ENCODE measurements at regions not wholly inside any gene's neighbourhood (a gene's known extent, or its start where the extent isn't known, plus 50 kb on each side); places are given as distances from the start of the nearest gene placed in this dataset.
"Not testable (repeated sequence)": the region's sequence is repeated elsewhere in the genome, so short reads cannot be mapped to it uniquely, and the experiment has no call there.

DNA sequence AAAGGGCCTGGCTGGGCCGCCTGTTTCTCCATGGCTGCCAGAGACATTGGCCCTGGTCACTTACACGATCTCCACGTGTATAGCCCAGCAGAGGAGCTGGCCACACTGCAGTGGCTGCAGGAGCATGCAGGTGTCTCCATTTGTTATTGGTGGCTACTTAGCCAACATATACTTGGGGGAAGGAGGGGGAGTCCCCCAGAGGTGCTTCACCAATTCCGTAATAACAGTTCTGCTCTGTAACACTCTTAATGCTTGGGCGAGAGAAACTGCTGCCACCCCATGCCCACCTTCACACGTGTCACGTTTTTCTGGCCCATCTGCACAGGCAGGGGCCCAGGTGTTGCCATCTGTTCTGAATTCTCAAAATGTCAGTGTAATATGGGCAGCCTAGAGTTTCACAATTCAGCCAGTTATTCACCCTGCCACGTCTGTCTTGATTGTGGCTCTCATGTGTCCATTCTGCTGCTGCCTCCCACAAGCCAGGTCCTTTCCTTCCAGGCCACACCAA lies 353.5 kb downstream of the BCL2L11 start:
- not testable (repeated sequence) for H3K4me3 ChIP-seq (replicated peaks; ENCODE audit: insufficient read depth, low read length); DNase-seq (ENCODE audit: low read depth in 1 of 2, low spot score in 1 of 2); H3K27ac ChIP-seq (replicated peaks); H3K27me3 ChIP-seq (ENCODE audit: insufficient read depth, poor library complexity, severe bottlenecking)

DNA sequence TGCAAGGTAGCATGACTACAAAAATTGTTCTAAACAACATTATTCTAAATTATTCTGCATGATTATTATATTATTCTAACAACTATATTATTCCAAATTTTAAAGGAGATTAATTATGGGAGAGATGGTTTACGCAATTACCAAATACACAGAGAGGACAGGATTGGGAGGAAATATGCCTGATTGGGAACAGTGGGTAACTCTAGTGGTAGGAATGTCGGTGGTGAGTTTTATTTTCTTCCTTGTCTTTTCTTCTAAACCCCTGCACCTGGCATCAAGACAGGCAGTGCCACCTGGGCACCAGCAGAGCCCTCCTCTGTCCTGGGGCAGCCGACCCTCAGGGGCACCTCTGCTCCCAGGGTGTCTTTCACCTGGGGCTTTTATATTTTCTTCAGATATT lies 357.6 kb downstream of the BCL2L11 start:
- peak overlapping the region; percentile 87 for H3K27ac ChIP-seq (replicated peaks)
- not testable (repeated sequence) for DNase-seq (ENCODE audit: low read depth in 1 of 2, low spot score in 1 of 2); H3K4me3 ChIP-seq (replicated peaks; ENCODE audit: insufficient read depth, low read length); H3K27me3 ChIP-seq (ENCODE audit: insufficient read depth, poor library complexity, severe bottlenecking)

DNA sequence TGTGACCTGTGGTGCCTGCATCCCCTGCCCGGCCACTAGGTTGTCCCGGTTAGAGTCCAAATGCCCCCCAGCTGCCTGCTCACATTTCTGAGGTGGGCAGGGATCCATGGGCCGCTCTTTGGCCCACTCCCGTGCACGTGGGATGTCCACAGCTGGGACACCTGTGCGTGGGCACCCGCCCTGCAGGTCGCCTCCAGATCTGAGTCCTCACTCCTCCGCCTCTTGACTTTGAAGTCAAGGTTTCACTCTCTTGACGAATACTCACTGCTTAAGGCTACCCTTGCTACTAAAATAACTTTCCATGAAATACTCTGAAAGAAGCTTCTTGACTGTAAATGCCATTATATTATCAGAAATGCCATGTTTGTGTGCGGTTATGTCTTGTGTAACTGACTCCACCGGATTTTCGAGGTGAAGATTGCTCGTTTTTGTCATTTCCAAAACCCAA lies 358.2 kb downstream of the BCL2L11 start:
- peak overlapping the region; percentile 87 for H3K27ac ChIP-seq (replicated peaks)
- H3K4me3 ChIP-seq (replicated peaks; ENCODE audit: insufficient read depth, low read length); H3K27me3 ChIP-seq (ENCODE audit: insufficient read depth, poor library complexity, severe bottlenecking): not testable (repeated sequence)
- DNase-seq (ENCODE audit: low read depth in 1 of 2, low spot score in 1 of 2), result peak in 1 of 2 experiments; percentile 74

- H3K27me3 ChIP-seq (ENCODE audit: insufficient read depth, poor library complexity, severe bottlenecking); DNase-seq (ENCODE audit: low read depth in 1 of 2, low spot score in 1 of 2); H3K4me3 ChIP-seq (replicated peaks; ENCODE audit: insufficient read depth, low read length): not testable (repeated sequence)
- H3K27ac ChIP-seq (replicated peaks), result peak overlapping the region; percentile 84
Measured at GRCh38 chr2:111480016-111480625, 359.4 kb downstream of the BCL2L11 start.

DNA sequence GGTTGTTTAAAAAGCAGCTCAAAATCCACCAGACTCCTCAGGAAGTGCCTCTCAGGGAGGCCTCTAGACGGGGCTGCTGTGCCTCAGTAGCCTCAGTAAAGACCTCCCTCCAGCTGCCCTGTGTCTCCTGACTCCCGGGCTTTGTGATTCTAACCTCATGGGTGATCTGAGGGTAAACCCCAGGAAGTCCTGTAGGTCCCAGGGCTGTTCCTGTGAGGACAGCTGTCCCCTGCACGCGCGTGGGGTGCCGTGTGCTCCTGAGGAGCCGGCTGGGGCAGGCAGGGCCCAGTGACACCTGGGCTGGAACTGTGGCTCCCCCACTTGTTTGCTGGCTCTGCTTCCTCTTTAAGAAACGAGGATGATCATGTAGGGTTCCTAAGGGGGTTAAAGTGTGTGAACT lies 359.9 kb downstream of the BCL2L11 start:
- peak overlapping the region; percentile 72 for H3K27ac ChIP-seq (replicated peaks)

DNA sequence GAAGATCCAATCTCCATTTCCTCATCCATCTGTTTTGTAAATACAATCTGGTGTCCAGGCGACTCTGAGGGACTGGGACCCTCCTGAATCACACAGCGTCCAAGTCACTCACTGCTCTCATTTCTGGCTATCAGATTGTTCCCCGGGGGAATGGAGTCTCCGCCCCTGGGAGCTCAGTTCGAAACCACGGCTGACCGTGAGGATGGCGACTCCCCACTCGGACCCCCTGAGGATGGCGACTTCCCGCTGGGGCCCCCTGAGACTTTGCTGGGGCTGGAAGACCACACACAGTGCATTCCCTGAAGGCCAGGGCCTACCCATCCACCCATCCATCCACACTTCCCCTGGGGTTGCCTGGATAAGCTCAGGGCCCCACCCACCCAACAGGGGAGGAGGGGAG lies 360.5 kb downstream of the BCL2L11 start:
- not testable (repeated sequence) for DNase-seq (ENCODE audit: low read depth in 1 of 2, low spot score in 1 of 2); H3K27me3 ChIP-seq (ENCODE audit: insufficient read depth, poor library complexity, severe bottlenecking); H3K4me3 ChIP-seq (replicated peaks; ENCODE audit: insufficient read depth, low read length)
- H3K27ac ChIP-seq (replicated peaks), result 0 out of 2 replicates have a peak overlapping the region, but pooled peaks have one; percentile 7

More for the DNA sequence above, 359.9 kb downstream of the BCL2L11 start:
- TF ChIP-seq POLR2AphosphoS5 (IDR thresholded peaks at IDR 0.05; ENCODE audit: low read depth), result peak; percentile 64
- not testable (repeated sequence) for H3K27me3 ChIP-seq (ENCODE audit: insufficient read depth, poor library complexity, severe bottlenecking); H3K4me3 ChIP-seq (replicated peaks; ENCODE audit: insufficient read depth, low read length)
- DNase-seq (ENCODE audit: low read depth in 1 of 2, low spot score in 1 of 2), result peak; percentile 28 to 39

DNA sequence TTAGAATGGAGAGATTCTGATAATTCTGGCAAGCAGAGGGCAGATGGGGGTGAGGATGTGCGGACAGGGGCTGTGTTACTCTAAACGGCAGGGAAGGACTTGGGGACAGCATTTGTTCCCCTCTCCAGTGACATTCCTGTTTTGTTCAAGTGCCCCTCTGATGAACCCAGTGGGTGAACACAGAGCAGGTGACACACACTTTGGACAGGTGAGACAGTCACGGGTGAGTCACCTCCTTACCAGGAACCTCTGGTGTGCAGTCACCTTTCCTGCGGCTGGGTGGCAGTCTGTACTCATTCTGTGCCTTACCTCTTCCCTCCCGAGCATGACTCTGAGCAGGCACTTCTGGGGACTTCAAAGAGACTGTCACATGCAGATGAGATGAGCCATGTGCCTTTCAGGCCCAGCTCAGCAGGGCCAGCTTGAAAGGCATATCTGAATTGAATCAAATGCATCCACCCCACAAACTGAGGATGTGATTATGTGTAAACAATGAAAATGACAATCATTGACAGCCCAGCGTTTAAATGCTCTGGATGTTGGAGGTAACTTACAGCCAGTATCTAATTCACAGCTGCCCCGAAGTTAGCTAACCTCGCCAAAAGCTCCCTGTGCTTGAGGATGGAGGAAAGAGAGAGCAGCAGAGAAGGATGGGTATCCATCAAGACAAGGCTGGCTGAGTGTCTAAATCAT lies 362.4 kb downstream of the BCL2L11 start:
- not testable (repeated sequence) for H3K27ac ChIP-seq (replicated peaks); DNase-seq (ENCODE audit: low read depth in 1 of 2, low spot score in 1 of 2); H3K4me3 ChIP-seq (replicated peaks; ENCODE audit: insufficient read depth, low read length); H3K27me3 ChIP-seq (ENCODE audit: insufficient read depth, poor library complexity, severe bottlenecking)

GRCh38 chr2:111484097-111484496 lies 363.4 kb downstream of the BCL2L11 start:
- not testable (repeated sequence) for H3K27me3 ChIP-seq (ENCODE audit: insufficient read depth, poor library complexity, severe bottlenecking); H3K4me3 ChIP-seq (replicated peaks; ENCODE audit: insufficient read depth, low read length); H3K27ac ChIP-seq (replicated peaks); DNase-seq (ENCODE audit: low read depth in 1 of 2, low spot score in 1 of 2)

DNA sequence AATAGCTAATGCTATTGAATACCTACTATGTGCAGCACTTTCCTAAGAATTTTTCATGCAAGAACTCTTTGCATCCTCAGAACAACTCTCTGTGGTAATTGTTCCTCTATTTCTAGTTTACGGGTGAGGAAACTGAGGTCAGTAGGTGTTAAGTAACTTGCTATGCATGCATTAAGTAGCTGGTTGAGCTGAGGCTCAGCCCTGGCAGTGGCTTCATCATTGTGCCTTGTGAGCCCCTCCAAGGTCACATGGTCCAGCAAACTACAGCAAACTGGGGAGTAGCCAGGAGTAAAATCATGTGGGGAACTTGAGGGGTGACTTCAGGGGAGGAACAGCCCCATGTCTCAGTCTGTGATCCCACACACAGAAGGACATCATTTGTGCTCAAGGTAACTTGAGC lies 365.2 kb downstream of the BCL2L11 start:
- DNase-seq (ENCODE audit: low read depth in 1 of 2, low spot score in 1 of 2), result peak; percentile 32 to 77
- not testable (repeated sequence) for H3K27ac ChIP-seq (replicated peaks); H3K4me3 ChIP-seq (replicated peaks; ENCODE audit: insufficient read depth, low read length); H3K27me3 ChIP-seq (ENCODE audit: insufficient read depth, poor library complexity, severe bottlenecking)

GRCh38 chr2:111488451-111488850 lies 367.7 kb downstream of the BCL2L11 start:
- not testable (repeated sequence) for DNase-seq (ENCODE audit: low read depth in 1 of 2, low spot score in 1 of 2); H3K27me3 ChIP-seq (ENCODE audit: insufficient read depth, poor library complexity, severe bottlenecking); H3K27ac ChIP-seq (replicated peaks); H3K4me3 ChIP-seq (replicated peaks; ENCODE audit: insufficient read depth, low read length)

GRCh38 chr2:111489460-111489859 lies 368.7 kb downstream of the BCL2L11 start:
- H3K27me3 ChIP-seq (ENCODE audit: insufficient read depth, poor library complexity, severe bottlenecking); H3K27ac ChIP-seq (replicated peaks); DNase-seq (ENCODE audit: low read depth in 1 of 2, low spot score in 1 of 2); H3K4me3 ChIP-seq (replicated peaks; ENCODE audit: insufficient read depth, low read length): not testable (repeated sequence)

DNA sequence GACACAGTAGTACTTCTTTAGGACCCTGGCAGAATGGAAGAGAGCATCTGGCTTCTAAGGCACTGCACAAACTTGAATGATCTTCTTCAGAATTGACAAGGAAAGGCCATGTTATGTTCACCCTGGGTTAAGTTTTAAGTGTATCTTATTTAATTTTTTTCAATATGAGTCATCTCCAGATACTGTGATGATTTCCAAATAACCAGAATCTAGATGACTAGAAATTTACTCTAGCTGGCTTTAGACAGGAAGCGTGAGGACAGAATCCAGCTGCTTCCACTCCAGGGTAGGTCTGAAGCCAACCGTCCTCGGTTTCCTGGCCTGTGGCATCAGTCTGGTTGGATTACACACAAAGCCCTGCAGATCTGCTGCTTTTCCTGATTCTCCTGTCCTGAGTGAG lies 370.5 kb downstream of the BCL2L11 start:
- H3K4me3 ChIP-seq (replicated peaks; ENCODE audit: insufficient read depth, low read length); H3K27me3 ChIP-seq (ENCODE audit: insufficient read depth, poor library complexity, severe bottlenecking); DNase-seq (ENCODE audit: low read depth in 1 of 2, low spot score in 1 of 2); H3K27ac ChIP-seq (replicated peaks): not testable (repeated sequence)

DNA sequence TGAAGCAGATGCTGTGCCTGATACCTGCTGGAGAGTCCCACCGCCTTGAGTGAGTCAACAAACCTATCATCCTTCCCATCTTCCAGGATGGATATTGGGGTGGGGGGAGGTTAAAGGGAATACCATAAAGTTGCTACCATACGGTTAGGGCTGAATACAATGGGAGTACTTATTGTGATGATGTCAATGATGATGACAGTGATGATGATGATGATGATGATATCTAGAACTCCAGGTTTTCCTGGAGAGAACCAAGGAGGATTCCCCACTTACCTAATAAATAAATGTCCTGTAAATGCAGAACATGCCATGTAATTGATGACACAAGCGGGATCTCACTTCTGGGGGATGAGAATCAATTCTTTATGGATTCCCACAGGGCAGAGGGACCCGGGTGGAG lies 370.9 kb downstream of the BCL2L11 start:
- not testable (repeated sequence) for H3K4me3 ChIP-seq (replicated peaks; ENCODE audit: insufficient read depth, low read length); DNase-seq (ENCODE audit: low read depth in 1 of 2, low spot score in 1 of 2); H3K27me3 ChIP-seq (ENCODE audit: insufficient read depth, poor library complexity, severe bottlenecking); H3K27ac ChIP-seq (replicated peaks)

GRCh38 chr2:111492995-111493719 lies 372.4 kb downstream of the BCL2L11 start:
- H3K27me3 ChIP-seq (ENCODE audit: insufficient read depth, poor library complexity, severe bottlenecking); DNase-seq (ENCODE audit: low read depth in 1 of 2, low spot score in 1 of 2): not testable (repeated sequence)
- Histone ChIP-seq H3K27ac (replicated peaks) (peak overlapping the region; percentile 75), H3K4me3 (replicated peaks; ENCODE audit: insufficient read depth, low read length) (peak overlapping the region; percentile 39)
